HFFc6 (cell line): ENCODE measurements at regions not wholly inside any gene's neighbourhood (a gene's known extent, or its start where the extent isn't known, plus 50 kb on each side); places are given as distances from the start of the nearest gene placed in this dataset.
"Not testable (repeated sequence)": the region's sequence is repeated elsewhere in the genome, so short reads cannot be mapped to it uniquely, and the experiment has no call there.

Source experiments
- DNase-seq: peaks from one replicate; pipeline ENCODE4 v3.0.0-alpha.2; 2018
- H3K27ac Mint-ChIP-seq: 2 replicates; pipeline ENCODE4 v1.8.0; 2020; ENCODE audit warnings: mild to moderate bottlenecking, mixed read lengths
- H3K27me3 Mint-ChIP-seq: 2 replicates; pipeline ENCODE4 v1.8.0; 2021; ENCODE audit warnings: mild to moderate bottlenecking, moderate library complexity, mixed read lengths; ENCODE audit not compliant: insufficient read depth
- H3K36me3 Mint-ChIP-seq: 2 replicates; pipeline ENCODE4 v1.8.0; 2021; ENCODE audit warnings: low read depth, mixed read lengths
- H3K4me1 Mint-ChIP-seq: 2 replicates; pipeline ENCODE4 v1.8.0; 2020; ENCODE audit warnings: low read depth, mixed read lengths
- H3K4me3 Mint-ChIP-seq: 2 replicates; pipeline ENCODE4 v1.8.0; 2020; ENCODE audit warnings: mild to moderate bottlenecking, moderate library complexity, mixed read lengths
- H3K9me3 Mint-ChIP-seq: 2 replicates; pipeline ENCODE4 v1.8.0; 2020; ENCODE audit warnings: mild to moderate bottlenecking, mixed read lengths
- TF ChIP-seq, protein P1 (sequence below): fragments of 200-600 bp; sonication (generic); IDR thresholded peaks from 2 replicates; pipeline ENCODE4 v1.5.0; 2021; ENCODE audit warnings: antibody characterized with exemption, mild to moderate bottlenecking

DNA sequence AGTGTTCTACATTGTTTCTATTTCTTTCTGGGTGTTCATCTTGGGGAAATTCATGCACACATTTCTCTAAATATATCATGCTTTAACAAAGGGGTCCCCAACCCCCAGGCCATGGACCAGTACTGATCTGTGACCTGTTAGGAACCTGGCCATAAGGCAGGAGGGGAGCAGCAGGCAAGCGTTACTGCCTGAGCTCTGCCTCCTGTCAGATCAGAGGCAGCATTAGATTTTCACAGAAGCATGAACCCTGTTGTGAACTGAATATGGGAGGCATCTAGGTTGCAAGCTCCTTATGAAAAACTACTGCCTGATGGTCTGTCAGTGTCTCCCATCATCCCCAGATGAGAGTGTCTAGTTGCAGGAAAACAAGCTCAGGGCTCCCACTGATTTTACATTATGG is 270.0 kb downstream of the AGTPBP1 start:
- Mint-ChIP-seq H3K27me3 (no peaks in the 10 kb centered on the region), H3K4me3 (no peak overlapping the region), H3K36me3 (no peaks in the 10 kb centered on the region; the same call in 1 of the 2 replicates), H3K4me1 (no peaks in the 10 kb centered on the region), H3K27ac (no peak overlapping the region), H3K9me3 (peaks cover 15% of the 10 kb centered on the region)
- no peak for DNase-seq
- TF ChIP-seq, protein P1, sequence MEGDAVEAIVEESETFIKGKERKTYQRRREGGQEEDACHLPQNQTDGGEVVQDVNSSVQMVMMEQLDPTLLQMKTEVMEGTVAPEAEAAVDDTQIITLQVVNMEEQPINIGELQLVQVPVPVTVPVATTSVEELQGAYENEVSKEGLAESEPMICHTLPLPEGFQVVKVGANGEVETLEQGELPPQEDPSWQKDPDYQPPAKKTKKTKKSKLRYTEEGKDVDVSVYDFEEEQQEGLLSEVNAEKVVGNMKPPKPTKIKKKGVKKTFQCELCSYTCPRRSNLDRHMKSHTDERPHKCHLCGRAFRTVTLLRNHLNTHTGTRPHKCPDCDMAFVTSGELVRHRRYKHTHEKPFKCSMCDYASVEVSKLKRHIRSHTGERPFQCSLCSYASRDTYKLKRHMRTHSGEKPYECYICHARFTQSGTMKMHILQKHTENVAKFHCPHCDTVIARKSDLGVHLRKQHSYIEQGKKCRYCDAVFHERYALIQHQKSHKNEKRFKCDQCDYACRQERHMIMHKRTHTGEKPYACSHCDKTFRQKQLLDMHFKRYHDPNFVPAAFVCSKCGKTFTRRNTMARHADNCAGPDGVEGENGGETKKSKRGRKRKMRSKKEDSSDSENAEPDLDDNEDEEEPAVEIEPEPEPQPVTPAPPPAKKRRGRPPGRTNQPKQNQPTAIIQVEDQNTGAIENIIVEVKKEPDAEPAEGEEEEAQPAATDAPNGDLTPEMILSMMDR = no peak

DNA sequence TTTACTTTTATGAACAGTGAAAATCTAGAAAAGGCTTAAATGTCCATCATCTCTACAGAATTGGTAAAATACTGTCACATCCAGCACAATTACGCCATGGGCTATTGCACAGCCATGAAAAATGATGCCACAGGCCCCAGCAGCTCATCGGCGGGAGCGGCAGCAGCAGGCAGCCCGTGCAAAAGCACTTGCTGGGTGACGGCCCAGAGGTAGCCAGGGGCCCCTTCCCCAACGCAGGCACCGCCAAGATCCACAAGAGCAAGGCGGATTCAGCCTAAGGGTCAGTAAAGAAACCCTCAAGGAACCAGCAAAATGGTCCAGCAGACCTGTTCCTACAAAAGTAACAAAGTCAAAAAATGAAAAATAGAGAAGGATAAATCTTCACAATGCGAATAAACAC is 272.7 kb downstream of the AGTPBP1 start:
- no peak overlapping the region for H3K4me3 Mint-ChIP-seq
- H3K36me3 Mint-ChIP-seq = no peaks in the 10 kb centered on the region
- TF ChIP-seq, protein P1 = no peak
- no peak for DNase-seq
- peaks cover 9% of the 10 kb centered on the region; the same call in 1 of the 2 replicates for H3K9me3 Mint-ChIP-seq
- H3K4me1 Mint-ChIP-seq = no peaks in the 10 kb centered on the region
- H3K27ac Mint-ChIP-seq = no peak overlapping the region
- no peaks in the 10 kb centered on the region for H3K27me3 Mint-ChIP-seq

DNA sequence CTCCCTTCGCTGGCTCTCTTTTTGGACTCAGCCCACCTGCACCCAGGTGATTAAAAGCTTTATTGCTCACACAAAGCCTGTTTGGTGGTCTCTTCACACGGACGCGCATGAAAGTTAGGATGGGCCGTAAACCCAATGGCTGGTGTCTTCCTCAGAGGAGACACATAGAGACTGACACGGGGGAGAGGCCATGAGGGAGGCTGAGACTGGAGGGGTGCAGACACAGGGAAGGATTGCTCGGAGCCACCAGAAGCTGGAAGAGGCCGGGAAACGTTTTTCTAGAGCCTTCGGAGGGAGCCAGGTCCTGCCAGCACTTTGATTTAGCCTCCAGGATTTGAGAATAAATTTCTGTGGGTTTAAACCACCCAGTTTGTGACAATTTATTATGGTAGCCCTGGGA is 274.9 kb downstream of the AGTPBP1 start:
- Mint-ChIP-seq H3K9me3 (peaks cover 8% of the 10 kb centered on the region; the same call in 1 of the 2 replicates), H3K36me3 (no peaks in the 10 kb centered on the region), H3K4me1 (no peaks in the 10 kb centered on the region), H3K27me3 (no peaks in the 10 kb centered on the region; the same call in none of the 2 replicates), H3K4me3 (no peak overlapping the region), H3K27ac (no peak overlapping the region)
- TF ChIP-seq, protein P1 = no peak
- DNase-seq = no peak

DNA sequence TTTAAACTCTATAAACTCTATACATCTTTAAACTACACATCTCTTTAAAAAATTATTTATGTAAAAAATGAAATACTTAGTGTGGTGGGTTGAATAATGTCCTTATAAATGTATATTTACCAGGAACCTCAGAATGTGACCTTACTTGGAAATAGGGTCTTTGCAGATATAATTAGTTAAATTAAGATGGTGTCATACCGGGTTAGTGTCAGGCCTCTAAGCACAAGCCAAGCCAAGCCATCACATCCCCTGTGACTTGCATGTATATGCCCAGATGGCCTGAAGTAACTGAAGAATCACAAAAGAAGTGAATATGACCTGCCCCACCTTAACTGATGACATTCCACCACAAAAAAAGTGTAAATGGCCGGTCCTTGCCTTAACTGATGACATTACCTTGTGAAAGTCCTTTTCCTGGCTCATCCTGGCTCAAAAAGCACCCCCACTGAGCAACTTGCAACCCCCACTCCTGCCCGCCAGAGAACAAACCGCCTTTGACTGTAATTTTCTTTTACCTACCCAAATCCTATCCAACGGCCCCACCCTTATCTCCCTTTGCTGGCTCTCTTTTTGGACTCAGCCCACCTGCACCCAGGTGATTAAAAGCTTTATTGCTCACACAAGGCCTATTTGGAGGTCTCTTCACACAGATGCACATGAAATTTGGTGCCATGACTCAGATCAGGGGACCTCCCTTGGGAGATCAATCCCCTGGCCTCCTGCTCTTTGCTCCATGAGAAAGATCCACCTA is 283.5 kb downstream of the AGTPBP1 start:
- not testable (repeated sequence) for DNase-seq, H3K27ac Mint-ChIP-seq, H3K27me3 Mint-ChIP-seq, H3K4me3 Mint-ChIP-seq, H3K36me3 Mint-ChIP-seq, H3K4me1 Mint-ChIP-seq
- H3K9me3 Mint-ChIP-seq = peaks cover 13% of the 10 kb centered on the region

DNA sequence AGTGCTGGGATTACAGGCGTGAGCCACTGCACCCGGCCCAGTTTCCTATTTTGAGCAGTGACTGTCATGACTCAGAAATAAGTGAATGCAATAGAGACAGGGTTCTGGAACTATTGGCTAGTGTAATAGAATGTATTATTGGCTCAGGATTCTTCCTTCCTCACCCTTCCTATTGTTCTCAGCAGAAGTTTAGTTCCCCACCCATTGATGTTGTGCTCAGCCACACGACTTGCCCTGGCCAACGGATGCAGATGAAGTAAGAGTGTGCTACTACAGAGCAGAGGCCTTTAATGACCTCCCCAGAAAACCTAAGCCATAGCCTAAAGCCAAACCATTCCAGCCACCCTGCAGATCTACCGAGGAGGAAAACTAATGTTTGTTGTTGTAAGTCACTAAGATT is 287.9 kb downstream of the AGTPBP1 start:
- peaks cover 34% of the 10 kb centered on the region for H3K9me3 Mint-ChIP-seq
- H3K27me3 Mint-ChIP-seq = no peaks in the 10 kb centered on the region; the same call in 1 of the 2 replicates

DNA sequence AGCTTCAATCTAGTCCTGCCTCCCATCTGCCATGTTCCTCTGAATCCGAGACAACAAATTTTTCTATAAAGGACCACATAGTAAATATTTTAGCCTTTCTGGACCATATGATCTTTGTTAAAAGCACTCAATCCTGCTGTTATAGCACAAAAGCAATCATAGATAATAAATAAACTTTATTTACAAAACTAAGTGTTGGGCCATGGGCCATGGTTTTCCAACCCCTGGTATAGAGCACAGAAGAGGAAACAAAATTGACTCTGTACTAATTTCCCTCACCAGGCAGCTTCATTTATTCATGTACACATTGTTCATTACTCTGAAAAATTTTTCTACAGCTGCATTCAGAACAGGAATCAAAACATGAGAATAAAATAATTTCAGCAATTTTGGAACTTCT is 288.9 kb downstream of the AGTPBP1 start:
- TF ChIP-seq, protein P1 = no peak
- Mint-ChIP-seq H3K27ac (no peak overlapping the region), H3K9me3 (peaks cover 38% of the 10 kb centered on the region), H3K4me1 (no peaks in the 10 kb centered on the region), H3K36me3 (no peaks in the 10 kb centered on the region; the same call in 1 of the 2 replicates), H3K4me3 (no peak overlapping the region), H3K27me3 (no peaks in the 10 kb centered on the region; the same call in 1 of the 2 replicates)
- DNase-seq = no peak

More for the DNA sequence above, 287.9 kb downstream of the AGTPBP1 start:
- Mint-ChIP-seq H3K27ac (no peak overlapping the region), H3K36me3 (no peaks in the 10 kb centered on the region; the same call in 1 of the 2 replicates), H3K4me3 (no peak overlapping the region), H3K4me1 (no peaks in the 10 kb centered on the region)
- no peak for DNase-seq
- TF ChIP-seq, protein P1 = no peak
